K562 (cell line): ENCODE measurements at regions not wholly inside any gene's neighbourhood (a gene's known extent, or its start where the extent isn't known, plus 50 kb on each side); places are given as distances from the start of the nearest gene placed in this dataset.
A peak's percentile ranks its signal among the peaks of the same experiment; 100 is the strongest.

ENCODE experiments used
- ATAC-seq: fragments of 200-7000 bp; cut with Tn5 transposase; 3 replicates; pipeline ENCODE4 v1.9.1; 2020; ENCODE audit warnings: moderate library complexity
- BruUV-seq: library from RNA; stranded (reverse); fragments of 400-500 nt; replicated peaks from 2 replicates; lab custom pipeline; 2021; lab: Mats Ljungman, UMichigan
- CTCF ChIA-PET: fragments of 300-600 bp; formaldehyde crosslinking; extraction: SDS; loops from one replicate; lab custom pipeline; 2021; ENCODE audit warnings: low intra/inter-chr PET ratio; lab: Yijun Ruan, JAX
- POLR2A ChIA-PET: fragments of 300-600, 350-650 bp; sonication (Branson Sonifier 250); formaldehyde crosslinking; extraction: SDS; loops from one replicate; lab custom pipeline; 2021; ENCODE audit warnings: antibody characterized with exemption, inconsistent platforms; lab: Yijun Ruan, JAX
- DNase-seq, 4 experiments: peaks; one replicate each; pipeline versions ENCODE4 v3.0.0 to v3.0.0-alpha.2; 2011 to 2018; ENCODE audit warnings: low spot score in 3 of 4, mixed read lengths in 3 of 4; ENCODE audit errors: extremely low read depth in 1 of 4
- FAIRE-seq: peaks from 2 replicates; lab custom pipeline; 2011; peaks lifted over from hg19 to GRCh38; lab: Jason Lieb, UNC
- H2AFZ ChIP-seq: 2 replicates; pipeline ENCODE4 v1.6.0; 2011; ENCODE audit warnings: low read depth, low read length, control low read depth, inconsistent platforms
- H3K27ac ChIP-seq: fragments of 200-600 bp; 3 replicates; pipeline ENCODE4 v1.8.0; 2011; ENCODE audit warnings: low read depth, mild to moderate bottlenecking, control low read depth, inconsistent platforms, low read length, moderate library complexity, mixed read lengths; ENCODE audit errors: extremely low read depth
- H3K27me3 ChIP-seq, 2 experiments: fragments of 300-600 bp in 1 of 2; 2 replicates in 1 of 2; 3 replicates in 1 of 2; pipeline versions ENCODE4 v1.6.0 to v1.8.0; 2011; ENCODE audit warnings: inconsistent platforms in 2 of 2, low read length in 2 of 2, mild to moderate bottlenecking in 1 of 2, mixed read lengths in 1 of 2, moderate library complexity in 1 of 2; ENCODE audit not compliant: control insufficient read depth in 2 of 2, insufficient read depth in 2 of 2
- H3K36me3 ChIP-seq: fragments of 300-600 bp; 3 replicates; pipeline ENCODE4 v1.8.0; 2011; ENCODE audit warnings: mild to moderate bottlenecking, low read length, inconsistent platforms; ENCODE audit not compliant: control insufficient read depth, insufficient read depth
- H3K4me1 ChIP-seq, 2 experiments: fragments of 200-600 bp in 1 of 2; replicated peaks in 1 of 2; 2 replicates in 1 of 2; 3 replicates in 1 of 2; pipeline versions ENCODE4 v1.5.1 to v1.8.0; 2011; ENCODE audit warnings: inconsistent platforms in 2 of 2, low read length in 2 of 2, mild to moderate bottlenecking in 1 of 2, mixed read lengths in 1 of 2, moderate library complexity in 1 of 2; ENCODE audit not compliant: control insufficient read depth in 2 of 2, insufficient read depth in 2 of 2
- H3K4me2 ChIP-seq: 2 replicates; pipeline ENCODE4 v1.6.1; 2011; ENCODE audit warnings: low read length, control low read depth, inconsistent platforms, mixed read lengths; ENCODE audit not compliant: insufficient read depth
- H3K4me3 ChIP-seq: fragments of 200-600 bp; sonication (generic), shearing (Covaris generic); 2 replicates; pipeline ENCODE4 v1.5.1; 2016; ENCODE audit warnings: control low read depth, inconsistent platforms
- H3K79me2 ChIP-seq: fragments of 200-600 bp; 3 replicates; pipeline ENCODE4 v1.8.0; 2011; ENCODE audit warnings: low read length, inconsistent platforms; ENCODE audit not compliant: control insufficient read depth, insufficient read depth
- H3K9ac ChIP-seq, 2 experiments: 2 replicates each; pipeline versions ENCODE4 v1.6.0 to v1.6.1; 2011; ENCODE audit warnings: low read depth in 2 of 2, low read length in 2 of 2, control low read depth in 1 of 2, inconsistent platforms in 1 of 2, mild to moderate bottlenecking in 1 of 2, mixed read lengths in 1 of 2; ENCODE audit not compliant: insufficient read depth in 1 of 2
- H3K9me1 ChIP-seq: one replicate; pipeline ENCODE4 v1.6.0; 2011; ENCODE audit warnings: inconsistent platforms, mild to moderate bottlenecking, low read length, moderate library complexity; ENCODE audit not compliant: control insufficient read depth, insufficient read depth
- H3K9me3 ChIP-seq: replicated peaks from 2 replicates; pipeline ENCODE4 v1.5.1; 2011; ENCODE audit warnings: low read depth, low read length, inconsistent platforms; ENCODE audit not compliant: control insufficient read depth, insufficient read depth
- H4K20me1 ChIP-seq: replicated peaks from 2 replicates; pipeline ENCODE4 v1.6.1; 2011; ENCODE audit warnings: low read length, inconsistent platforms, mixed read lengths; ENCODE audit not compliant: control insufficient read depth, insufficient read depth
- FOXO4 ChIP-seq: fragments of 450-650 bp; formaldehyde crosslinking; IDR thresholded peaks from 2 replicates; pipeline ENCODE4 v1.4.0; 2020; ENCODE audit warnings: mild to moderate bottlenecking, moderate library complexity
- MAFF ChIP-seq: IDR thresholded peaks from 2 replicates; pipeline ENCODE4 v1.6.1; 2012; ENCODE audit warnings: low read length, improper control_type of control experiment
- NFRKB ChIP-seq: fragments of 450-650 bp; IDR thresholded peaks from 2 replicates; pipeline ENCODE4 v1.6.1; 2016; ENCODE audit warnings: low read depth
- RAD21 ChIP-seq, 2 experiments: fragments of 250-450 bp in 1 of 2; fragments of 450-650 bp in 1 of 2; sonication (Bioruptor Pico) in 1 of 2; formaldehyde crosslinking in 1 of 2; IDR thresholded peaks in 1 of 2; conservative IDR thresholded peaks in 1 of 2; 2 replicates each; pipeline versions ENCODE4 v1.4.0 to v1.8.0; 2020 to 2022; ENCODE audit warnings: mild to moderate bottlenecking in 2 of 2, moderate library complexity in 1 of 2
- REST ChIP-seq, 2 experiments: fragments of 450-650 bp; formaldehyde crosslinking in 1 of 2; IDR thresholded peaks; 2 replicates each; pipeline versions ENCODE4 v1.4.0 to v1.6.1; 2014 to 2020; ENCODE audit warnings: mild to moderate bottlenecking in 2 of 2, borderline replicate concordance in 1 of 2, low read depth in 1 of 2
- VEZF1 ChIP-seq: fragments of 200-800 bp; sonication (Bioruptor generic); IDR thresholded peaks from 2 replicates; pipeline ENCODE4 v1.6.1; 2017; ENCODE audit warnings: missing genetic modification characterization, missing compliant biosample characterization
- ZNF77 ChIP-seq: fragments of 250-450 bp; sonication (Bioruptor Pico); IDR thresholded peaks from 2 replicates; pipeline ENCODE4 v1.5.0; 2020
- ZNF79 ChIP-seq: fragments of 250-450 bp; sonication (Bioruptor Pico); IDR thresholded peaks from 2 replicates; pipeline ENCODE4 v1.4.0; 2020; ENCODE audit warnings: low read depth, mild to moderate bottlenecking, moderate library complexity
- WGBS: fragments of 100-300 bp; shearing (Covaris generic); methylation state at CpG from one replicate; pipeline ENCODE4 v1.1.6; 2016; ENCODE audit warnings: low coverage, mixed read lengths; ENCODE audit not compliant: insufficient coverage; ENCODE audit errors: missing lambda C conversion rate; 5-methylcytosine and 5-hydroxymethylcytosine counted together
- in situ Hi-C: fragments of 300-500 bp; cut with MboI; formaldehyde crosslinking; loops from 4 replicates; pipeline ENCODE4 v1.15.0; 2018; ENCODE audit warnings: inconsistent platforms, mixed read lengths
- intact Hi-C: fragments of 100-400 bp; cut with micrococcal nuclease; formaldehyde crosslinking; loops from 2 replicates; pipeline ENCODE4 v1.14.2; 2022

- TF ChIP-seq FOXO4 = no peak
- no peak for TF ChIP-seq MAFF
- TF ChIP-seq NFRKB = no peak
- TF ChIP-seq ZNF79 (CRISPR knock-in tag) = no peak
- peak; percentile 28; the same call in 1 of the 2 replicates for TF ChIP-seq VEZF1 (CRISPR knock-in tag)
- TF ChIP-seq, all 486 proteins: peak for 64
Observed at GRCh38 chr5:89418407-89419085, 535.6 kb upstream of the MEF2C start (continued).

GRCh38 chr5:89417990-89418389 is 535.0 kb upstream of the MEF2C start:
- no peaks in the 10 kb centered on the region for H3K27me3 ChIP-seq
- ATAC-seq (peak; percentile 96), DNase-seq (peak in 2 of 4 experiments; percentile 32 to 56), FAIRE-seq (no peak)
- H3K79me2 ChIP-seq = no peaks in the 10 kb centered on the region
- no peaks in the 10 kb centered on the region for H3K36me3 ChIP-seq
- intact Hi-C loops = no loop called here
- no peaks in the 10 kb centered on the region for H4K20me1 ChIP-seq
- no peak overlapping the region for H3K4me3 ChIP-seq
- H3K9me1 ChIP-seq = no peaks in the 10 kb centered on the region
- H3K9ac ChIP-seq = no peak overlapping the region
- ChIA-PET CTCF (interaction anchor here (0.5 kb wide), 1 partner anchor 1967 kb away, joined by 3 read pairs; no protein-coding TSS in a partner anchor), POLR2A (interaction anchor here (0.6 to 1.2 kb wide), 2 partner anchors 14 to 68 kb away, joined by 3 read pairs; no protein-coding TSS in a partner anchor)
- no peaks in the 10 kb centered on the region for H3K9me3 ChIP-seq
- WGBS = 26% methylated on average over 2 of the region's 2 CpGs
- in situ Hi-C loops = no loop called here
- H3K4me1 ChIP-seq = peaks cover 0 to 11% of the 10 kb centered on the region in 2 experiments; a peak in 3 of 5 replicates
- no TSS peak for BruUV-seq
- H3K4me2 ChIP-seq = no peak overlapping the region
- H3K27ac ChIP-seq = peak overlapping the region; percentile 53; the same call in 2 of the 3 replicates
- 0 out of 2 replicates have a peak overlapping the region, but pooled peaks have one; percentile 33 for H2AFZ ChIP-seq
- TF ChIP-seq ZNF77 (CRISPR knock-in tag) (no peak), REST (IDR thresholded peaks at IDR 0.05; ENCODE audit: borderline replicate concordance) (peak; percentile 22; the same call in 1 of the 2 replicates), REST (CRISPR knock-in tag; IDR thresholded peaks at IDR 0.05; ENCODE audit: low read depth) (no peak), RAD21 (CRISPR knock-in tag; conservative IDR thresholded peaks at IDR 0.05 in 1 of 2, IDR thresholded peaks at IDR 0.05 in 1 of 2) (peak; percentile 41 to 62; a peak in 3 of 4 replicates)
